ENCODE measurements at regions not wholly inside any gene's neighbourhood (a gene's known extent, or its start where the extent isn't known, plus 50 kb on each side); places are given as distances from the start of the nearest gene placed in this dataset.

- no peaks in the 10 kb centered on the region for H3K9me3 ChIP-seq
- TF ChIP-seq CTCF (IDR thresholded peaks at IDR 0.05) (no peak), POLR2AphosphoS5 (IDR thresholded peaks at IDR 0.05) (no peak), EP300 (IDR thresholded peaks at IDR 0.05) (no peak), POLR2A (IDR thresholded peaks at IDR 0.05) (no peak)
- no peaks in the 10 kb centered on the region for H3K36me3 ChIP-seq
- ATAC-seq (ENCODE audit: low FRiP score in 2 of 2), result no peak
- no peaks in the 10 kb centered on the region for H3K27me3 ChIP-seq
- no peak overlapping the region for H3K27ac ChIP-seq
- H3K4me3 ChIP-seq, result no peak overlapping the region
- no peaks in the 10 kb centered on the region for H3K4me1 ChIP-seq
- DNase-seq, result no peak
- WGBS, 2 donors, result 93 to 95% methylated on average over 5 of the region's 5 CpGs
Measured at GRCh38 chr12:91897025-91897515, 248.6 kb downstream of the BTG1 start.

- H3K36me3 ChIP-seq, result no peaks in the 10 kb centered on the region
- H3K9me3 ChIP-seq, result no peaks in the 10 kb centered on the region
- H3K27ac ChIP-seq, result no peak overlapping the region
- ATAC-seq (ENCODE audit: low FRiP score in 2 of 2) (no peak), DNase-seq (no peak)
- H3K27me3 ChIP-seq, result no peaks in the 10 kb centered on the region
- no peak overlapping the region for H3K4me3 ChIP-seq
- TF ChIP-seq EP300 (IDR thresholded peaks at IDR 0.05) (no peak), POLR2AphosphoS5 (IDR thresholded peaks at IDR 0.05) (no peak), POLR2A (IDR thresholded peaks at IDR 0.05) (no peak), CTCF (IDR thresholded peaks at IDR 0.05) (no peak)
- no peaks in the 10 kb centered on the region for H3K4me1 ChIP-seq
- 68 to 80% methylated on average over 5 of the region's 5 CpGs for WGBS, 2 donors
Measured at GRCh38 chr12:91896286-91897024, 249.2 kb downstream of the BTG1 start.

- Histone ChIP-seq H3K27ac (no peak overlapping the region), H3K4me3 (no peak overlapping the region), H3K27me3 (no peaks in the 10 kb centered on the region), H3K4me1 (no peaks in the 10 kb centered on the region), H3K36me3 (no peaks in the 10 kb centered on the region), H3K9me3 (no peaks in the 10 kb centered on the region)
- DNase-seq, result no peak
- no peak for TF ChIP-seq CTCF (IDR thresholded peaks at IDR 0.05)
- ATAC-seq (ENCODE audit: low FRiP score in 2 of 2), result no peak
Measured at GRCh38 chr12:91894911-91895310, 250.7 kb downstream of the BTG1 start.

- TF ChIP-seq CTCF (IDR thresholded peaks at IDR 0.05) (no peak), EP300 (IDR thresholded peaks at IDR 0.05) (no peak), POLR2AphosphoS5 (IDR thresholded peaks at IDR 0.05) (no peak), POLR2A (IDR thresholded peaks at IDR 0.05) (no peak)
- 86 to 91% methylated on average over 3 of the region's 3 CpGs for WGBS, 2 donors
- Histone ChIP-seq H3K4me1 (no peaks in the 10 kb centered on the region), H3K4me3 (no peak overlapping the region), H3K9me3 (no peaks in the 10 kb centered on the region), H3K27me3 (no peaks in the 10 kb centered on the region), H3K27ac (no peak overlapping the region), H3K36me3 (no peaks in the 10 kb centered on the region)
- DNase-seq (no peak), ATAC-seq (ENCODE audit: low FRiP score in 2 of 2) (no peak)
Measured at GRCh38 chr12:91893476-91893875, 252.2 kb downstream of the BTG1 start.
